Prostate gland (tissue), 2 donors: ENCODE measurements at regions not wholly inside any gene's neighbourhood (a gene's known extent, or its start where the extent isn't known, plus 50 kb on each side); places are given as distances from the start of the nearest gene placed in this dataset.

Experiments used
- DNase-seq: peaks from one replicate; pipeline ENCODE4 v3.0.0-alpha.2; 2019; ENCODE audit warnings: low spot score
- H3K27ac ChIP-seq, 2 donors: fragments of 200-600 bp; sonication (generic); 2 replicates each; pipeline ENCODE4 v1.5.1; 2017 to 2019
- H3K27me3 ChIP-seq: fragments of 200-600 bp; sonication (generic); replicated peaks from 2 replicates; pipeline ENCODE4 v1.5.1; 2019; ENCODE audit not compliant: insufficient read depth
- H3K36me3 ChIP-seq, 2 donors: fragments of 200-600 bp; sonication (generic); 1 replicate in 1 of 2; 2 replicates in 1 of 2; pipeline versions ENCODE4 v1.5.1 to v1.8.1; 2017 to 2019
- H3K4me1 ChIP-seq: fragments of 200-600 bp; sonication (generic); replicated peaks from 2 replicates; pipeline ENCODE4 v1.5.1; 2019
- H3K4me3 ChIP-seq, 2 donors: fragments of 200-600 bp; sonication (generic); 2 replicates each; pipeline ENCODE4 v1.5.1; 2017 to 2019
- H3K9me3 ChIP-seq: fragments of 200-600 bp; sonication (generic); 2 replicates; pipeline ENCODE4 v1.5.1; 2017
- CTCF ChIP-seq, 4 experiments: fragments of 200-600 bp in 2 of 4; fragments of 450-650 bp in 2 of 4; sonication (generic) in 2 of 4; IDR thresholded peaks; 1 replicate in 3 of 4; 2 replicates in 1 of 4; pipeline ENCODE4 v1.5.1; 2016 to 2019; ENCODE audit warnings: antibody characterized with exemption in 4 of 4, mild to moderate bottlenecking in 2 of 4, moderate library complexity in 2 of 4
- POLR2A ChIP-seq: fragments of 450-650 bp; IDR thresholded peaks from one replicate; pipeline ENCODE4 v1.6.1; 2016; ENCODE audit warnings: antibody characterized with exemption, mild to moderate bottlenecking
- POLR2AphosphoS5 ChIP-seq: sonication (generic); formaldehyde crosslinking; IDR thresholded peaks from one replicate; pipeline ENCODE4 v1.6.1; 2017; ENCODE audit warnings: antibody characterized with exemption
- WGBS: methylation state at CpG from one replicate; pipeline ENCODE4 v1.1.5; 2018; 5-methylcytosine and 5-hydroxymethylcytosine counted together
- intact Hi-C: fragments of 100-400 bp; cut with DNase I; formaldehyde crosslinking; loops from one replicate; pipeline ENCODE4 v1.14.2; 2022

GRCh38 chr3:34145796-34146195 is 347.4 kb downstream of the PDCD6IP start:
- no peaks in the 10 kb centered on the region for H3K4me1 ChIP-seq
- H3K27ac ChIP-seq: no peak overlapping the region
- H3K27me3 ChIP-seq: no peaks in the 10 kb centered on the region
- no peaks in the 10 kb centered on the region for H3K36me3 ChIP-seq
- H3K4me3 ChIP-seq: no peak overlapping the region
- intact Hi-C loops: no loop called here
- WGBS: 46% methylated on average over 3 of the region's 3 CpGs
- TF ChIP-seq CTCF (IDR thresholded peaks at IDR 0.05) (no peak), POLR2A (no peak), POLR2AphosphoS5 (no peak)
- DNase-seq: no peak
- H3K9me3 ChIP-seq: no peaks in the 10 kb centered on the region

- Histone ChIP-seq H3K27ac (no peak overlapping the region), H3K4me1 (no peaks in the 10 kb centered on the region), H3K9me3 (no peaks in the 10 kb centered on the region), H3K4me3 (no peak overlapping the region), H3K36me3 (no peaks in the 10 kb centered on the region), H3K27me3 (no peaks in the 10 kb centered on the region)
- DNase-seq: no peak
- intact Hi-C loops: no loop called here
- TF ChIP-seq POLR2A: no peak
- no peak for TF ChIP-seq POLR2AphosphoS5
- TF ChIP-seq CTCF (IDR thresholded peaks at IDR 0.05): no peak
Observed at GRCh38 chr3:34146596-34146995, 348.2 kb downstream of the PDCD6IP start.

GRCh38 chr3:34150992-34151391 is 352.6 kb downstream of the PDCD6IP start:
- Histone ChIP-seq H3K4me3 (no peak overlapping the region), H3K27ac (no peak overlapping the region), H3K4me1 (no peaks in the 10 kb centered on the region), H3K36me3 (no peaks in the 10 kb centered on the region), H3K27me3 (no peaks in the 10 kb centered on the region), H3K9me3 (no peaks in the 10 kb centered on the region)
- TF ChIP-seq POLR2A (no peak), POLR2AphosphoS5 (no peak), CTCF (IDR thresholded peaks at IDR 0.05) (no peak)
- intact Hi-C loops: no loop called here
- 88% methylated on average over 3 of the region's 3 CpGs for WGBS
- DNase-seq: no peak

GRCh38 chr3:34152656-34153055 is 354.2 kb downstream of the PDCD6IP start:
- TF ChIP-seq POLR2AphosphoS5: no peak
- no peak for TF ChIP-seq CTCF (IDR thresholded peaks at IDR 0.05)
- TF ChIP-seq POLR2A: no peak
- 91% methylated on average over 5 of the region's 5 CpGs for WGBS

GRCh38 chr3:34155108-34155507 is 356.7 kb downstream of the PDCD6IP start:
- no peaks in the 10 kb centered on the region for H3K4me1 ChIP-seq
- no peak overlapping the region for H3K4me3 ChIP-seq
- DNase-seq: no peak
- no peak overlapping the region for H3K27ac ChIP-seq
- H3K9me3 ChIP-seq: no peaks in the 10 kb centered on the region
- H3K36me3 ChIP-seq: no peaks in the 10 kb centered on the region
- TF ChIP-seq CTCF (IDR thresholded peaks at IDR 0.05) (no peak), POLR2A (no peak), POLR2AphosphoS5 (no peak)
- WGBS: 10% methylated on average over 1 of the region's 1 CpG
- no peaks in the 10 kb centered on the region for H3K27me3 ChIP-seq
- intact Hi-C loops: no loop called here

More at GRCh38 chr3:34152656-34153055, 354.2 kb downstream of the PDCD6IP start:
- DNase-seq: no peak
- no peaks in the 10 kb centered on the region for H3K27me3 ChIP-seq
- intact Hi-C loops: no loop called here
- no peak overlapping the region for H3K4me3 ChIP-seq
- H3K36me3 ChIP-seq: no peaks in the 10 kb centered on the region
- no peak overlapping the region for H3K27ac ChIP-seq
- H3K9me3 ChIP-seq: no peaks in the 10 kb centered on the region
- H3K4me1 ChIP-seq: no peaks in the 10 kb centered on the region
